H9 (cell line): ENCODE measurements at regions not wholly inside any gene's neighbourhood (a gene's known extent, or its start where the extent isn't known, plus 50 kb on each side); places are given as distances from the start of the nearest gene placed in this dataset.

Experiments used
- DNase-seq: peaks from one replicate; pipeline ENCODE4 v3.0.0-alpha.2; 2017
- H2AFZ ChIP-seq: one replicate; pipeline ENCODE4 v1.6.1; 2013; ENCODE audit warnings: mild to moderate bottlenecking, low read length, control low read depth, moderate library complexity
- H2AK5ac ChIP-seq: 2 replicates; pipeline ENCODE4 v1.6.1; 2013; ENCODE audit warnings: low read length, control low read depth, mixed read lengths; ENCODE audit not compliant: insufficient read length
- H2BK120ac ChIP-seq: one replicate; pipeline ENCODE4 v1.6.1; 2013; ENCODE audit warnings: low read depth, mild to moderate bottlenecking, low read length, control low read depth, inconsistent platforms; ENCODE audit not compliant: poor library complexity, severe bottlenecking
- H2BK12ac ChIP-seq: 2 replicates; pipeline ENCODE4 v1.6.1; 2013; ENCODE audit warnings: low read length, control low read depth, mixed read lengths, low read depth; ENCODE audit not compliant: insufficient read length
- H2BK15ac ChIP-seq: 2 replicates; pipeline ENCODE4 v1.6.1; 2013; ENCODE audit warnings: low read depth, low read length, control low read depth
- H2BK20ac ChIP-seq: one replicate; pipeline ENCODE4 v1.6.1; 2013; ENCODE audit warnings: low read depth, mild to moderate bottlenecking, low read length, control low read depth, inconsistent platforms; ENCODE audit not compliant: poor library complexity, severe bottlenecking
- H2BK5ac ChIP-seq: 2 replicates; pipeline ENCODE4 v1.6.1; 2013; ENCODE audit warnings: low read length, control low read depth, mixed read lengths; ENCODE audit not compliant: insufficient read length
- H3K14ac ChIP-seq: 2 replicates; pipeline ENCODE4 v1.6.1; 2013; ENCODE audit warnings: low read length, control low read depth; ENCODE audit not compliant: insufficient read depth
- H3K18ac ChIP-seq: 2 replicates; pipeline ENCODE4 v1.6.1; 2013; ENCODE audit warnings: low read depth, mild to moderate bottlenecking, mixed read lengths, low read length, control low read depth; ENCODE audit not compliant: insufficient read length
- H3K23ac ChIP-seq: 2 replicates; pipeline ENCODE4 v1.6.1; 2013; ENCODE audit warnings: low read length, control low read depth, mixed read lengths, low read depth; ENCODE audit not compliant: insufficient read length
- H3K23me2 ChIP-seq: 2 replicates; pipeline ENCODE4 v1.6.1; 2013; ENCODE audit warnings: low read depth, mild to moderate bottlenecking, mixed read lengths, low read length, control low read depth; ENCODE audit not compliant: insufficient read length, poor library complexity, severe bottlenecking
- H3K27ac ChIP-seq: 2 replicates; pipeline ENCODE4 v1.5.1; 2013; ENCODE audit warnings: low read length, control low read depth, mixed read lengths, low read depth; ENCODE audit not compliant: insufficient read length
- H3K27me3 ChIP-seq: 2 replicates; pipeline ENCODE4 v1.6.1; 2013; ENCODE audit warnings: low read length, control low read depth, inconsistent platforms; ENCODE audit not compliant: insufficient read depth
- H3K4ac ChIP-seq: 2 replicates; pipeline ENCODE4 v1.6.1; 2013; ENCODE audit warnings: low read depth, mild to moderate bottlenecking, control low read depth, inconsistent platforms, low read length, moderate library complexity
- H3K4me1 ChIP-seq: 2 replicates; pipeline ENCODE4 v1.6.1; 2013; ENCODE audit warnings: low read length, control low read depth, inconsistent platforms; ENCODE audit not compliant: insufficient read depth
- H3K4me2 ChIP-seq: 2 replicates; pipeline ENCODE4 v1.6.1; 2013; ENCODE audit warnings: low read length, control low read depth, mixed read lengths; ENCODE audit not compliant: insufficient read length, insufficient read depth
- H3K56ac ChIP-seq: 2 replicates; pipeline ENCODE4 v1.6.1; 2013; ENCODE audit warnings: low read depth, mild to moderate bottlenecking, mixed read lengths, low read length, control low read depth; ENCODE audit not compliant: insufficient read length
- H3K79me1 ChIP-seq: 2 replicates; pipeline ENCODE4 v1.6.1; 2013; ENCODE audit warnings: low read depth, mild to moderate bottlenecking, moderate library complexity, low read length, control low read depth, inconsistent platforms; ENCODE audit not compliant: insufficient read depth, poor library complexity, severe bottlenecking
- H3K79me2 ChIP-seq: 2 replicates; pipeline ENCODE4 v1.6.1; 2013; ENCODE audit warnings: low read length, control low read depth, inconsistent platforms; ENCODE audit not compliant: insufficient read depth
- H3K9ac ChIP-seq: 2 replicates; pipeline ENCODE4 v1.6.1; 2013; ENCODE audit warnings: low read length, control low read depth, mixed read lengths; ENCODE audit not compliant: insufficient read length; ENCODE audit errors: extremely low read depth
- H3K9me3 ChIP-seq: one replicate; pipeline ENCODE4 v1.6.1; 2013; ENCODE audit warnings: low read depth, low read length, inconsistent platforms; ENCODE audit not compliant: control insufficient read depth
- H3T11ph ChIP-seq: one replicate; pipeline ENCODE4 v1.6.1; 2013; ENCODE audit warnings: mild to moderate bottlenecking, low read length, control low read depth, inconsistent platforms
- H4K20me1 ChIP-seq: one replicate; pipeline ENCODE4 v1.6.1; 2013; ENCODE audit not compliant: control insufficient read depth, insufficient read length, insufficient read depth
- H4K5ac ChIP-seq: 2 replicates; pipeline ENCODE4 v1.6.1; 2013; ENCODE audit warnings: low read depth, mild to moderate bottlenecking, mixed read lengths, low read length, control low read depth; ENCODE audit not compliant: insufficient read length
- H4K8ac ChIP-seq: replicated peaks from 2 replicates; pipeline ENCODE4 v1.6.1; 2013; ENCODE audit warnings: low read length, control low read depth, mixed read lengths, low read depth; ENCODE audit not compliant: insufficient read length
- H4K91ac ChIP-seq: 2 replicates; pipeline ENCODE4 v1.6.1; 2013; ENCODE audit warnings: low read depth, mild to moderate bottlenecking, moderate library complexity, mixed read lengths, low read length, control low read depth; ENCODE audit not compliant: insufficient read length
- H3K27ac Mint-ChIP-seq, 3 experiments: 2 replicates in 2 of 3; 3 replicates in 1 of 3; pipeline ENCODE4 v1.8.0; 2020 to 2021; ENCODE audit warnings: mixed read lengths in 3 of 3, mild to moderate bottlenecking in 1 of 3, moderate library complexity in 1 of 3
- H3K27me3 Mint-ChIP-seq: 2 replicates; pipeline ENCODE4 v1.8.0; 2021; ENCODE audit warnings: low read depth, mild to moderate bottlenecking, moderate library complexity, mixed read lengths
- H3K36me3 Mint-ChIP-seq, 3 experiments: 2 replicates in 2 of 3; 3 replicates in 1 of 3; pipeline ENCODE4 v1.8.0; 2020 to 2021; ENCODE audit warnings: low read depth in 3 of 3, mixed read lengths in 3 of 3; ENCODE audit not compliant: insufficient read depth in 1 of 3
- H3K4me1 Mint-ChIP-seq, 2 experiments: 2 replicates each; pipeline ENCODE4 v1.8.0; 2020; ENCODE audit warnings: mixed read lengths in 2 of 2
- H3K4me3 Mint-ChIP-seq, 2 experiments: 2 replicates in 1 of 2; 3 replicates in 1 of 2; pipeline ENCODE4 v1.8.0; 2020 to 2021; ENCODE audit warnings: mild to moderate bottlenecking in 2 of 2, mixed read lengths in 2 of 2, moderate library complexity in 1 of 2
- H3K9me3 Mint-ChIP-seq, 2 experiments: 2 replicates in 1 of 2; 3 replicates in 1 of 2; pipeline ENCODE4 v1.8.0; 2020; ENCODE audit warnings: mild to moderate bottlenecking in 2 of 2, mixed read lengths in 2 of 2, moderate library complexity in 1 of 2
- CTCF ChIP-seq: fragments of 200-600 bp; sonication (generic); conservative IDR thresholded peaks from 3 replicates; pipeline ENCODE4 v1.8.0; 2021; ENCODE audit warnings: antibody characterized with exemption, mild to moderate bottlenecking

- no peak overlapping the region for H3K27ac Mint-ChIP-seq
- no peaks in the 10 kb centered on the region for H3K79me2 ChIP-seq
- no peak overlapping the region for H4K91ac ChIP-seq
- H3K27me3 ChIP-seq = no peaks in the 10 kb centered on the region
- H3T11ph ChIP-seq = no peak overlapping the region
- peaks cover 2% of the 10 kb centered on the region for H3K27me3 Mint-ChIP-seq
- H2BK12ac ChIP-seq = no peak overlapping the region
- H2BK20ac ChIP-seq = no peak overlapping the region
- no peak overlapping the region for H3K4me3 Mint-ChIP-seq
- H3K23ac ChIP-seq = no peak overlapping the region
- no peaks in the 10 kb centered on the region for H3K9me3 ChIP-seq
- no peak overlapping the region for H2AFZ ChIP-seq
- H2BK5ac ChIP-seq = no peak overlapping the region
- TF ChIP-seq CTCF = no peak
- no peak for DNase-seq
- H2AK5ac ChIP-seq = no peak overlapping the region
- H2BK120ac ChIP-seq = no peak overlapping the region
- H3K9me3 Mint-ChIP-seq = peaks cover 0 to 14% of the 10 kb centered on the region in 2 experiments; a peak in 4 of 5 replicates
- H3K4ac ChIP-seq = no peak overlapping the region
- no peak overlapping the region for H3K14ac ChIP-seq
- H3K4me1 ChIP-seq = no peaks in the 10 kb centered on the region
- H3K18ac ChIP-seq = no peak overlapping the region
- H3K4me2 ChIP-seq = no peak overlapping the region
- peaks cover 0 to 7% (median 2%) of the 10 kb centered on the region in 3 experiments; a peak in 3 of 7 replicates for H3K36me3 Mint-ChIP-seq
- H4K8ac ChIP-seq = no peak overlapping the region
- H3K4me1 Mint-ChIP-seq = no peaks in the 10 kb centered on the region
- no peaks in the 10 kb centered on the region for H3K23me2 ChIP-seq
- H4K20me1 ChIP-seq = no peaks in the 10 kb centered on the region
- H3K9ac ChIP-seq = no peak overlapping the region
- no peak overlapping the region for H4K5ac ChIP-seq
- no peaks in the 10 kb centered on the region for H3K79me1 ChIP-seq
- no peak overlapping the region for H3K27ac ChIP-seq
- H3K56ac ChIP-seq = no peak overlapping the region
- no peak overlapping the region for H2BK15ac ChIP-seq
These were observed 83.8 kb downstream of the DIRAS3 start for GRCh38 chr1:67966666-67967009.
